ENCODE measurements at regions not wholly inside any gene's neighbourhood (a gene's known extent, or its start where the extent isn't known, plus 50 kb on each side); places are given as distances from the start of the nearest gene placed in this dataset.

- Histone ChIP-seq H2AFZ (ENCODE audit: control insufficient read depth, low read depth, low read length) (no peak overlapping the region), H3K4me2 (ENCODE audit: control insufficient read depth, insufficient read depth) (no peak overlapping the region), H3K36me3 (ENCODE audit: control insufficient read depth in 2 of 2, insufficient read depth in 2 of 2, low read length in 1 of 2) (no peaks in the 10 kb centered on the region), H3K79me2 (ENCODE audit: control insufficient read depth, insufficient read depth, low read length) (no peaks in the 10 kb centered on the region), H4K20me1 (ENCODE audit: control insufficient read depth, insufficient read depth) (no peaks in the 10 kb centered on the region), H3K4me3 (no peak overlapping the region), H3K27ac (ENCODE audit: control insufficient read depth, insufficient read depth) (no peak overlapping the region), H3K9ac (ENCODE audit: control insufficient read depth, insufficient read depth, low read length) (no peak overlapping the region), H3K27me3 (replicated peaks in 1 of 2; ENCODE audit: control insufficient read depth in 2 of 2, insufficient read depth in 2 of 2, low read length in 1 of 2) (no peaks in the 10 kb centered on the region), H3K4me1 (ENCODE audit: control insufficient read depth, insufficient read depth, low read length) (no peaks in the 10 kb centered on the region), H3K9me3 (replicated peaks; ENCODE audit: control insufficient read depth, insufficient read depth, low read length) (no peaks in the 10 kb centered on the region)
- 25% methylated on average over 2 of the region's 2 CpGs for WGBS (ENCODE audit: insufficient coverage, insufficient replicate concordance, low lambda C conversion rate, missing lambda C conversion rate)
- ChIA-PET POLR2A (no interaction called here), CTCF (no interaction called here), RAD21 (ENCODE audit: unreplicated experiment) (no interaction called here), SMC1A (ENCODE audit: uncharacterized antibody, unreplicated experiment) (interaction anchor here (1.6 kb wide), 1 partner anchor 12 kb away, joined by 3 read pairs; no protein-coding TSS in a partner anchor)
- no peak for ATAC-seq
- intact Hi-C loops (cut with micrococcal nuclease; ENCODE audit: unreplicated experiment): no loop called here
- no peak for FAIRE-seq
- in situ Hi-C loops (cut with MboI): no loop called here
- TF ChIP-seq SREBF1 (IDR thresholded peaks at IDR 0.05; ENCODE audit: low read length) (no peak), ZNF687 (IDR thresholded peaks at IDR 0.05) (no peak), HDAC2 (IDR thresholded peaks at IDR 0.05) (no peak), NFYA (IDR thresholded peaks at IDR 0.05; ENCODE audit: borderline replicate concordance, low read depth, low read length) (no peak), EED (IDR thresholded peaks at IDR 0.05; ENCODE audit: low read depth) (no peak), KAT2A (conservative IDR thresholded peaks at IDR 0.05; ENCODE audit: control insufficient read depth, low read depth, low read length) (no peak), SMC3 (IDR thresholded peaks at IDR 0.05; ENCODE audit: borderline replicate concordance, low read length) (no peak), WRNIP1 (IDR thresholded peaks at IDR 0.05; ENCODE audit: borderline replicate concordance, low read depth, low read length) (no peak), FOS (IDR thresholded peaks at IDR 0.05; ENCODE audit: borderline replicate concordance, extremely low read depth, insufficient read length) (no peak), RELA (IDR thresholded peaks at IDR 0.05; ENCODE audit: borderline replicate concordance, partially characterized antibody) (no peak), ATF7 (IDR thresholded peaks at IDR 0.05; ENCODE audit: low read depth) (no peak), EGR1 (IDR thresholded peaks at IDR 0.05; ENCODE audit: borderline replicate concordance in 1 of 2, low read depth in 2 of 2, low read length in 2 of 2) (no peak)
- TF ChIP-seq, protein P1, sequence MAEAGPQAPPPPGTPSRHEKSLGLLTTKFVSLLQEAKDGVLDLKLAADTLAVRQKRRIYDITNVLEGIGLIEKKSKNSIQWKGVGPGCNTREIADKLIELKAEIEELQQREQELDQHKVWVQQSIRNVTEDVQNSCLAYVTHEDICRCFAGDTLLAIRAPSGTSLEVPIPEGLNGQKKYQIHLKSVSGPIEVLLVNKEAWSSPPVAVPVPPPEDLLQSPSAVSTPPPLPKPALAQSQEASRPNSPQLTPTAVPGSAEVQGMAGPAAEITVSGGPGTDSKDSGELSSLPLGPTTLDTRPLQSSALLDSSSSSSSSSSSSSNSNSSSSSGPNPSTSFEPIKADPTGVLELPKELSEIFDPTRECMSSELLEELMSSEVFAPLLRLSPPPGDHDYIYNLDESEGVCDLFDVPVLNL (IDR thresholded peaks at IDR 0.05; ENCODE audit: low read depth, low read length): no peak
- TF ChIP-seq, protein P2, sequence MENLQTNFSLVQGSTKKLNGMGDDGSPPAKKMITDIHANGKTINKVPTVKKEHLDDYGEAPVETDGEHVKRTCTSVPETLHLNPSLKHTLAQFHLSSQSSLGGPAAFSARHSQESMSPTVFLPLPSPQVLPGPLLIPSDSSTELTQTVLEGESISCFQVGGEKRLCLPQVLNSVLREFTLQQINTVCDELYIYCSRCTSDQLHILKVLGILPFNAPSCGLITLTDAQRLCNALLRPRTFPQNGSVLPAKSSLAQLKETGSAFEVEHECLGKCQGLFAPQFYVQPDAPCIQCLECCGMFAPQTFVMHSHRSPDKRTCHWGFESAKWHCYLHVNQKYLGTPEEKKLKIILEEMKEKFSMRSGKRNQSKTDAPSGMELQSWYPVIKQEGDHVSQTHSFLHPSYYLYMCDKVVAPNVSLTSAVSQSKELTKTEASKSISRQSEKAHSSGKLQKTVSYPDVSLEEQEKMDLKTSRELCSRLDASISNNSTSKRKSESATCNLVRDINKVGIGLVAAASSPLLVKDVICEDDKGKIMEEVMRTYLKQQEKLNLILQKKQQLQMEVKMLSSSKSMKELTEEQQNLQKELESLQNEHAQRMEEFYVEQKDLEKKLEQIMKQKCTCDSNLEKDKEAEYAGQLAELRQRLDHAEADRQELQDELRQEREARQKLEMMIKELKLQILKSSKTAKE (IDR thresholded peaks at IDR 0.05; ENCODE audit: low read depth, poor library complexity, severe bottlenecking): no peak
- TF ChIP-seq, protein P3, sequence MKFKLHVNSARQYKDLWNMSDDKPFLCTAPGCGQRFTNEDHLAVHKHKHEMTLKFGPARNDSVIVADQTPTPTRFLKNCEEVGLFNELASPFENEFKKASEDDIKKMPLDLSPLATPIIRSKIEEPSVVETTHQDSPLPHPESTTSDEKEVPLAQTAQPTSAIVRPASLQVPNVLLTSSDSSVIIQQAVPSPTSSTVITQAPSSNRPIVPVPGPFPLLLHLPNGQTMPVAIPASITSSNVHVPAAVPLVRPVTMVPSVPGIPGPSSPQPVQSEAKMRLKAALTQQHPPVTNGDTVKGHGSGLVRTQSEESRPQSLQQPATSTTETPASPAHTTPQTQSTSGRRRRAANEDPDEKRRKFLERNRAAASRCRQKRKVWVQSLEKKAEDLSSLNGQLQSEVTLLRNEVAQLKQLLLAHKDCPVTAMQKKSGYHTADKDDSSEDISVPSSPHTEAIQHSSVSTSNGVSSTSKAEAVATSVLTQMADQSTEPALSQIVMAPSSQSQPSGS (IDR thresholded peaks at IDR 0.05; ENCODE audit: low read length): no peak
- DNase-seq (ENCODE audit: low read depth, low spot score): no peak
- BruUV-seq (replicated peaks): no TSS peak
These were observed 773.2 kb downstream of the IPMK start for GRCh38 chr10:57494486-57494885.

Measured in GM12878 (cell line).